Vagina (tissue), 2 donors: ENCODE measurements at regions not wholly inside any gene's neighbourhood (a gene's known extent, or its start where the extent isn't known, plus 50 kb on each side); places are given as distances from the start of the nearest gene placed in this dataset.

Experiments
- DNase-seq, 2 donors: peaks; one replicate each; pipeline ENCODE4 v3.0.0-alpha.2; 2017; ENCODE audit errors: extremely low spot score in 2 of 2
- H3K27ac ChIP-seq: fragments of 200-600 bp; sonication (generic); one replicate; pipeline ENCODE4 v1.5.1; 2019
- H3K27me3 ChIP-seq: fragments of 200-600 bp; sonication (generic); one replicate; pipeline ENCODE4 v1.5.1; 2019
- H3K36me3 ChIP-seq, 2 donors: fragments of 200-600 bp; sonication (generic); one replicate each; pipeline ENCODE4 v1.5.1; 2017 to 2019
- H3K4me1 ChIP-seq: fragments of 200-600 bp; sonication (generic); one replicate; pipeline ENCODE4 v1.5.1; 2019
- H3K4me3 ChIP-seq, 2 donors: fragments of 200-600 bp; sonication (generic); 1 replicate in 1 of 2; 2 replicates in 1 of 2; pipeline ENCODE4 v1.5.1; 2016 to 2019
- H3K9me3 ChIP-seq: fragments of 200-600 bp; sonication (generic); one replicate; pipeline ENCODE4 v1.5.1; 2019
- CTCF ChIP-seq, 3 experiments: fragments of 450-650 bp in 2 of 3; fragments of 200-600 bp in 1 of 3; sonication (generic) in 1 of 3; IDR thresholded peaks; one replicate each; pipeline ENCODE4 v1.5.1; 2017 to 2019; ENCODE audit warnings: antibody characterized with exemption in 3 of 3, mild to moderate bottlenecking in 2 of 3, moderate library complexity in 2 of 3
- POLR2A ChIP-seq, 2 donors: fragments of 450-650 bp; IDR thresholded peaks; one replicate each; pipeline ENCODE4 v1.6.1; 2017; ENCODE audit warnings: antibody characterized with exemption in 2 of 2, mild to moderate bottlenecking in 2 of 2, moderate library complexity in 2 of 2
- POLR2AphosphoS5 ChIP-seq, 2 donors: sonication (generic); formaldehyde crosslinking; IDR thresholded peaks; one replicate each; pipeline ENCODE4 v1.9.0; 2017; ENCODE audit warnings: antibody characterized with exemption in 2 of 2, mild to moderate bottlenecking in 2 of 2, low read depth in 1 of 2; ENCODE audit not compliant: insufficient read depth in 1 of 2
- intact Hi-C: fragments of 100-400 bp; cut with DNase I; formaldehyde crosslinking; loops from one replicate; pipeline ENCODE4 v1.15.1; 2023

- H3K27ac ChIP-seq: no peak overlapping the region
- no peaks in the 10 kb centered on the region for H3K27me3 ChIP-seq
- intact Hi-C loops: no loop called here
- no peaks in the 10 kb centered on the region for H3K9me3 ChIP-seq
- no peaks in the 10 kb centered on the region for H3K4me1 ChIP-seq
- DNase-seq: no peak
- TF ChIP-seq CTCF (IDR thresholded peaks at IDR 0.05): no peak
- TF ChIP-seq POLR2AphosphoS5 (IDR thresholded peaks at IDR 0.05; ENCODE audit: insufficient read depth in 1 of 2, low read depth in 1 of 2): no peak
- no peak for TF ChIP-seq POLR2A (IDR thresholded peaks at IDR 0.05)
- H3K4me3 ChIP-seq: no peak overlapping the region
- no peaks in the 10 kb centered on the region for H3K36me3 ChIP-seq
Measured at GRCh38 chr1:56170784-56171320, 408.5 kb downstream of the PLPP3 start.

- H3K27me3 ChIP-seq: no peaks in the 10 kb centered on the region
- no peaks in the 10 kb centered on the region for H3K4me1 ChIP-seq
- no peaks in the 10 kb centered on the region for H3K36me3 ChIP-seq
- H3K27ac ChIP-seq: no peak overlapping the region
- no peak for TF ChIP-seq POLR2A (IDR thresholded peaks at IDR 0.05)
- TF ChIP-seq POLR2AphosphoS5 (IDR thresholded peaks at IDR 0.05; ENCODE audit: insufficient read depth in 1 of 2, low read depth in 1 of 2): no peak
- TF ChIP-seq CTCF (IDR thresholded peaks at IDR 0.05): no peak
- H3K4me3 ChIP-seq: no peak overlapping the region
- H3K9me3 ChIP-seq: no peaks in the 10 kb centered on the region
- intact Hi-C loops: no loop called here
- DNase-seq: no peak
Measured at GRCh38 chr1:56169856-56170255, 409.5 kb downstream of the PLPP3 start.

- TF ChIP-seq POLR2AphosphoS5 (IDR thresholded peaks at IDR 0.05; ENCODE audit: insufficient read depth in 1 of 2, low read depth in 1 of 2) (no peak), POLR2A (IDR thresholded peaks at IDR 0.05) (no peak), CTCF (IDR thresholded peaks at IDR 0.05) (no peak)
- intact Hi-C loops: no loop called here
- Histone ChIP-seq H3K27me3 (no peaks in the 10 kb centered on the region), H3K4me1 (no peaks in the 10 kb centered on the region), H3K9me3 (no peaks in the 10 kb centered on the region), H3K36me3 (no peaks in the 10 kb centered on the region), H3K27ac (no peak overlapping the region), H3K4me3 (no peak overlapping the region)
- no peak for DNase-seq
Measured at GRCh38 chr1:56168176-56168575, 411.2 kb downstream of the PLPP3 start.

GRCh38 chr1:56167596-56167995, 411.8 kb downstream of the PLPP3 start:
- Histone ChIP-seq H3K4me1 (no peaks in the 10 kb centered on the region), H3K9me3 (no peaks in the 10 kb centered on the region), H3K36me3 (no peaks in the 10 kb centered on the region), H3K27me3 (no peaks in the 10 kb centered on the region), H3K4me3 (no peak overlapping the region), H3K27ac (no peak overlapping the region)
- intact Hi-C loops: no loop called here
- TF ChIP-seq POLR2A (IDR thresholded peaks at IDR 0.05): no peak
- no peak for TF ChIP-seq POLR2AphosphoS5 (IDR thresholded peaks at IDR 0.05; ENCODE audit: insufficient read depth in 1 of 2, low read depth in 1 of 2)
- no peak for TF ChIP-seq CTCF (IDR thresholded peaks at IDR 0.05)
- no peak for DNase-seq

- H3K27me3 ChIP-seq: no peaks in the 10 kb centered on the region
- no peak for TF ChIP-seq POLR2AphosphoS5 (IDR thresholded peaks at IDR 0.05; ENCODE audit: insufficient read depth in 1 of 2, low read depth in 1 of 2)
- TF ChIP-seq POLR2A (IDR thresholded peaks at IDR 0.05): no peak
- TF ChIP-seq CTCF (IDR thresholded peaks at IDR 0.05): no peak
- H3K4me3 ChIP-seq: no peak overlapping the region
- no peak overlapping the region for H3K27ac ChIP-seq
- no peaks in the 10 kb centered on the region for H3K9me3 ChIP-seq
- no peak for DNase-seq
- H3K4me1 ChIP-seq: peaks cover 6% of the 10 kb centered on the region
- intact Hi-C loops: no loop called here
- H3K36me3 ChIP-seq: no peaks in the 10 kb centered on the region
Measured at GRCh38 chr1:56160773-56161315, 418.5 kb downstream of the PLPP3 start.
